ENCODE measurements at regions not wholly inside any gene's neighbourhood (a gene's known extent, or its start where the extent isn't known, plus 50 kb on each side); places are given as distances from the start of the nearest gene placed in this dataset.

- DNase-seq (ENCODE audit: extremely low read depth, low read depth): no peak
- TF ChIP-seq CTCF (IDR thresholded peaks at IDR 0.05; ENCODE audit: low read depth, low read length, missing control alignments): no peak
Measured at GRCh38 chr9:88933607-88934379, 57.5 kb upstream of the S1PR3 start.

GRCh38 chr9:88934876-88935535 lies 56.3 kb upstream of the S1PR3 start:
- no peak for DNase-seq (ENCODE audit: extremely low read depth, low read depth)
- H3K4me3 ChIP-seq (replicated peaks; ENCODE audit: low read depth, low read length): no peak overlapping the region
- no peak for TF ChIP-seq CTCF (IDR thresholded peaks at IDR 0.05; ENCODE audit: low read depth, low read length, missing control alignments)

More at GRCh38 chr9:88933607-88934379, 57.5 kb upstream of the S1PR3 start:
- no peak overlapping the region for H3K4me3 ChIP-seq (replicated peaks; ENCODE audit: low read depth, low read length)

GRCh38 chr9:88936132-88936531 lies 55.1 kb upstream of the S1PR3 start:
- TF ChIP-seq CTCF (IDR thresholded peaks at IDR 0.05; ENCODE audit: low read depth, low read length, missing control alignments): no peak
- no peak overlapping the region for H3K4me3 ChIP-seq (replicated peaks; ENCODE audit: low read depth, low read length)
- DNase-seq (ENCODE audit: extremely low read depth, low read depth): no peak

GRCh38 chr9:88936668-88937067 lies 54.6 kb upstream of the S1PR3 start:
- no peak for TF ChIP-seq CTCF (IDR thresholded peaks at IDR 0.05; ENCODE audit: low read depth, low read length, missing control alignments)
- DNase-seq (ENCODE audit: extremely low read depth, low read depth): no peak
- H3K4me3 ChIP-seq (replicated peaks; ENCODE audit: low read depth, low read length): no peak overlapping the region

GRCh38 chr9:88937248-88937647 lies 54.0 kb upstream of the S1PR3 start:
- no peak for DNase-seq (ENCODE audit: extremely low read depth, low read depth)
- no peak overlapping the region for H3K4me3 ChIP-seq (replicated peaks; ENCODE audit: low read depth, low read length)
- no peak for TF ChIP-seq CTCF (IDR thresholded peaks at IDR 0.05; ENCODE audit: low read depth, low read length, missing control alignments)

- no peak overlapping the region for H3K4me3 ChIP-seq (replicated peaks; ENCODE audit: low read depth, low read length)
- DNase-seq (ENCODE audit: extremely low read depth, low read depth): no peak
- no peak for TF ChIP-seq CTCF (IDR thresholded peaks at IDR 0.05; ENCODE audit: low read depth, low read length, missing control alignments)
Measured at GRCh38 chr9:88938189-88938588, 53.1 kb upstream of the S1PR3 start.

Data from HFF-Myc (cell line).